ENCODE measurements at regions not wholly inside any gene's neighbourhood (a gene's known extent, or its start where the extent isn't known, plus 50 kb on each side); places are given as distances from the start of the nearest gene placed in this dataset.

GRCh38 chr14:44109036-44109435 is 398.0 kb downstream of the FSCB start:
- H3K4me3 ChIP-seq (ENCODE audit: low read depth, low read length) = no peak overlapping the region
- no peak for TF ChIP-seq CTCF (IDR thresholded peaks at IDR 0.05; ENCODE audit: insufficient read depth, low read depth, low read length)
- no peak for DNase-seq (ENCODE audit: low read depth)

- no peak for TF ChIP-seq CTCF (IDR thresholded peaks at IDR 0.05; ENCODE audit: insufficient read depth, low read depth, low read length)
- DNase-seq (ENCODE audit: low read depth) = no peak
- H3K4me3 ChIP-seq (ENCODE audit: low read depth, low read length) = no peak overlapping the region
These were observed 398.5 kb downstream of the FSCB start for GRCh38 chr14:44108601-44109000.

- TF ChIP-seq CTCF (IDR thresholded peaks at IDR 0.05; ENCODE audit: insufficient read depth, low read depth, low read length) = no peak
- no peak for DNase-seq (ENCODE audit: low read depth)
- H3K4me3 ChIP-seq (ENCODE audit: low read depth, low read length) = no peak overlapping the region
These were observed 399.9 kb downstream of the FSCB start for GRCh38 chr14:44107156-44107555.

GRCh38 chr14:44099743-44100488 is 407.2 kb downstream of the FSCB start:
- no peak for DNase-seq (ENCODE audit: low read depth)
- no peak for TF ChIP-seq CTCF (IDR thresholded peaks at IDR 0.05; ENCODE audit: insufficient read depth, low read depth, low read length)
- no peak overlapping the region for H3K4me3 ChIP-seq (ENCODE audit: low read depth, low read length)

- DNase-seq (ENCODE audit: low read depth) = no peak
- H3K4me3 ChIP-seq (ENCODE audit: low read depth, low read length) = no peak overlapping the region
- no peak for TF ChIP-seq CTCF (IDR thresholded peaks at IDR 0.05; ENCODE audit: insufficient read depth, low read depth, low read length)
These were observed 425.9 kb downstream of the FSCB start for GRCh38 chr14:44081146-44081545.

- no peak for TF ChIP-seq CTCF (IDR thresholded peaks at IDR 0.05; ENCODE audit: insufficient read depth, low read depth, low read length)
- no peak for DNase-seq (ENCODE audit: low read depth)
- H3K4me3 ChIP-seq (ENCODE audit: low read depth, low read length) = no peak overlapping the region
These were observed 437.0 kb downstream of the FSCB start for GRCh38 chr14:44070046-44070445.

GRCh38 chr14:44053422-44053821 is 453.7 kb downstream of the FSCB start:
- H3K4me3 ChIP-seq (ENCODE audit: low read depth, low read length) = no peak overlapping the region
- no peak for TF ChIP-seq CTCF (IDR thresholded peaks at IDR 0.05; ENCODE audit: insufficient read depth, low read depth, low read length)
- DNase-seq (ENCODE audit: low read depth) = no peak

Data from fibroblast of villous mesenchyme (primary cell).